PC-3 (cell line): ENCODE measurements at regions not wholly inside any gene's neighbourhood (a gene's known extent, or its start where the extent isn't known, plus 50 kb on each side); places are given as distances from the start of the nearest gene placed in this dataset.

Experiments
- ATAC-seq: fragments of 200-7000 bp; cut with Tn5 transposase; 2 replicates; pipeline ENCODE4 v1.9.1; 2020; ENCODE audit warnings: mild to moderate bottlenecking, moderate library complexity
- BruUV-seq: library from RNA; stranded (reverse); fragments of 400-500 nt; replicated peaks from 2 replicates; lab custom pipeline; 2021; lab: Mats Ljungman, UMichigan
- CTCF ChIA-PET: fragments of 300-600 bp; sonication (Branson Sonifier 250); formaldehyde crosslinking; loops from one replicate; lab custom pipeline; 2022; ENCODE audit warnings: antibody characterized with exemption; lab: Charles Lee
- POLR2A ChIA-PET: fragments of 300-600 bp; sonication (Branson Sonifier 250); formaldehyde crosslinking; loops from one replicate; lab custom pipeline; 2022; ENCODE audit warnings: antibody characterized with exemption; ENCODE audit not compliant: unreplicated experiment; lab: Charles Lee
- DNase-seq: peaks from one replicate; pipeline ENCODE4 v3.0.0-alpha.2; 2015
- H2AFZ ChIP-seq: fragments of 300-600 bp; sonication (generic); 2 replicates; pipeline ENCODE4 v1.6.0; 2016; ENCODE audit warnings: antibody characterized with exemption, low read length
- H3F3A ChIP-seq: fragments of 300-600 bp; sonication (generic); one replicate; pipeline ENCODE4 v1.6.0; 2017; ENCODE audit warnings: antibody characterized with exemption, low read length, control low read depth, mild to moderate bottlenecking; ENCODE audit not compliant: unreplicated experiment
- H3K27ac ChIP-seq: fragments of 300-600 bp; sonication (generic); 2 replicates; pipeline ENCODE4 v1.5.1; 2016; ENCODE audit warnings: mild to moderate bottlenecking, low read length
- H3K27me3 ChIP-seq: fragments of 300-600 bp; sonication (generic); 2 replicates; pipeline ENCODE4 v1.6.1; 2016; ENCODE audit warnings: low read length, mixed read lengths
- H3K36me3 ChIP-seq: fragments of 300-600 bp; sonication (generic); 2 replicates; pipeline ENCODE4 v1.6.1; 2016; ENCODE audit warnings: low read depth, mixed run types, low read length, mixed read lengths
- H3K4me1 ChIP-seq: fragments of 300-600 bp; sonication (generic); 2 replicates; pipeline ENCODE4 v1.5.1; 2016; ENCODE audit warnings: low read length; ENCODE audit not compliant: insufficient read depth
- H3K4me2 ChIP-seq: fragments of 300-600 bp; sonication (generic); 2 replicates; pipeline ENCODE4 v1.6.0; 2016; ENCODE audit warnings: low read length
- H3K4me3 ChIP-seq: fragments of 300-600 bp; sonication (generic); 2 replicates; pipeline ENCODE4 v1.5.1; 2016; ENCODE audit warnings: mild to moderate bottlenecking, low read length, mixed read lengths
- H3K79me2 ChIP-seq: fragments of 300-600 bp; sonication (generic); 2 replicates; pipeline ENCODE4 v1.6.1; 2017; ENCODE audit warnings: low read length, mixed read lengths
- H3K9ac ChIP-seq: fragments of 300-600 bp; sonication (generic); 2 replicates; pipeline ENCODE4 v1.6.0; 2016; ENCODE audit warnings: mild to moderate bottlenecking, low read length
- H3K9me2 ChIP-seq: fragments of 300-600 bp; sonication (generic); replicated peaks from 2 replicates; pipeline ENCODE4 v1.6.1; 2016; ENCODE audit warnings: mixed run types, low read length, mixed read lengths
- H3K9me3 ChIP-seq: fragments of 300-600 bp; sonication (generic); 2 replicates; pipeline ENCODE4 v1.6.1; 2016; ENCODE audit warnings: low read length, mixed read lengths
- H4K20me1 ChIP-seq: fragments of 300-600 bp; sonication (generic); 2 replicates; pipeline ENCODE4 v1.6.1; 2016; ENCODE audit warnings: low read length, mixed read lengths
- EZH2 ChIP-seq: fragments of 300-600 bp; sonication (generic); IDR thresholded peaks from one replicate; pipeline ENCODE4 v1.6.1; 2017; ENCODE audit warnings: antibody characterized with exemption, mild to moderate bottlenecking, low read length; ENCODE audit not compliant: unreplicated experiment
- EZH2phosphoT487 ChIP-seq: fragments of 300-600 bp; sonication (generic); IDR thresholded peaks from 2 replicates; pipeline ENCODE4 v1.6.1; 2018; ENCODE audit warnings: mild to moderate bottlenecking, antibody characterized with exemption, low read length, borderline replicate concordance
- intact Hi-C: fragments of 100-400 bp; cut with micrococcal nuclease; formaldehyde crosslinking; loops from 2 replicates; pipeline ENCODE4 v1.9.0; 2023
- TF ChIP-seq, protein P1 (sequence below): fragments of 300-600 bp; sonication (generic); conservative IDR thresholded peaks from 2 replicates; pipeline ENCODE4 v1.5.1; 2017; ENCODE audit warnings: antibody characterized with exemption, low read depth, mild to moderate bottlenecking, low read length

DNA sequence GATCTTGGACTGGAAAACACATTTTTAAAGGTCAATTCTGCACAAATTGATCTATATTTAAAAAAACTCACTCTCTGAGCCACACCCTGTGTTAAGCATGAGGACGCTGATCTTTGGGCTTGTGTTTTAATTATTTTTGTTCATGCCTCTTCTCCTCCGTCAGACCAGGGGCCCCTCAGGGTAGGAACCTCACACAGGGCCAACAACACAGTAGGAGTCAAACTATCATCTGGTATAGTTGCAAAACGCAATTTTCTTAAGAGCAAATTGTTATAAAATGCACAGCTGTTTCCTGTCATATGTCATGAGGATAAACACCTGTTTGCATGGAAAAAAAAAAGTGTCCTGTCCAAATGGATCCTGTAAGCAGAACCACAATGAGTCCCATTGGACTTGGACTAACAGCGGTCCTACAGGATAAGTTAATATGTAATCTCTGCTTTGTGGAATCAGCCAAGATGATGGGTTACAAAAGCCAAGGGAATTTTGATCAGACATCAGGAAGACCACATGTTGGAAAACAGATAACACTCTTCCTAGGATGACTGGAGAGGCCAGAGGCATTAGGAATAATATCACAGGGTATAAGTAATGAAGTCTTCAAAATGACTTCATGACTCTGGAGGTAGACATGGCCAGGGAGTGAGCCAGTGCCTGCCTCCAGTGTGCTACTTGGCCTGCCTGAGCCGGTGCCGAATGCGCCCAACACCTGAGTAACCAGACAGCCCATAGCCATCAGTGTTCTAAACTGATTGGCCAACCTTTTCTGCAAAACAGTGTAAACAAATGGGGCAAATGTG lies 184.9 kb upstream of the ADCY1 start:
- no TSS peak for BruUV-seq

DNA sequence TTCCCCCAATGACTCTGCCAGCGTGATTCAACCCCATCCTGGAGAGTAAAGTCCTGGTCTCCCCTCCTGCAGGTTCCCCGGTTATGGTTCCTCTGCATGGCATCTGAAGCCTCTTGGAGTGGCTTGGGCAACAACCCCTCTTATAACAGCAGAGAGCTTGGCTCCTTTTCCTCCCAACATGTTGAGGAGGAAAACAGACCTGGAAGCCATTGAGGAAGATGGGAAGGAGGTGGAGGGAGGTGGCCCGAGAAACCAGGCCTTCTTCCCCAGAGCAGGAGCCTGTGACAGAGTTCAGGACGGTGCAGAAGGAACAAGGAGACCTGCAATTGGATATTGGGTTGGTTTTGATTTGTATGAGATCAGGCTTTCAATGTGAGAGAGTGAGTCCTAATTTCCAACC lies 184.0 kb upstream of the ADCY1 start:
- Histone ChIP-seq H3K9me3 (no peaks in the 10 kb centered on the region), H3K4me2 (no peak overlapping the region), H3K9ac (no peak overlapping the region), H3K27me3 (no peaks in the 10 kb centered on the region), H2AFZ (peak overlapping the region; percentile 1; the same call in 1 of the 2 replicates), H3K27ac (no peak overlapping the region), H3K9me2 (no peaks in the 10 kb centered on the region), H3K36me3 (no peaks in the 10 kb centered on the region), H3F3A (no peaks in the 10 kb centered on the region), H3K79me2 (no peaks in the 10 kb centered on the region), H3K4me1 (peaks cover 11% of the 10 kb centered on the region), H3K4me3 (no peak overlapping the region), H4K20me1 (no peaks in the 10 kb centered on the region)
- no TSS peak for BruUV-seq
- DNase-seq (no peak), ATAC-seq (no peak)
- POLR2A ChIA-PET = no interaction called here
- CTCF ChIA-PET = no interaction called here
- intact Hi-C loops = no loop called here
- TF ChIP-seq EZH2phosphoT487 (no peak), EZH2 (no peak)
- TF ChIP-seq, protein P1, sequence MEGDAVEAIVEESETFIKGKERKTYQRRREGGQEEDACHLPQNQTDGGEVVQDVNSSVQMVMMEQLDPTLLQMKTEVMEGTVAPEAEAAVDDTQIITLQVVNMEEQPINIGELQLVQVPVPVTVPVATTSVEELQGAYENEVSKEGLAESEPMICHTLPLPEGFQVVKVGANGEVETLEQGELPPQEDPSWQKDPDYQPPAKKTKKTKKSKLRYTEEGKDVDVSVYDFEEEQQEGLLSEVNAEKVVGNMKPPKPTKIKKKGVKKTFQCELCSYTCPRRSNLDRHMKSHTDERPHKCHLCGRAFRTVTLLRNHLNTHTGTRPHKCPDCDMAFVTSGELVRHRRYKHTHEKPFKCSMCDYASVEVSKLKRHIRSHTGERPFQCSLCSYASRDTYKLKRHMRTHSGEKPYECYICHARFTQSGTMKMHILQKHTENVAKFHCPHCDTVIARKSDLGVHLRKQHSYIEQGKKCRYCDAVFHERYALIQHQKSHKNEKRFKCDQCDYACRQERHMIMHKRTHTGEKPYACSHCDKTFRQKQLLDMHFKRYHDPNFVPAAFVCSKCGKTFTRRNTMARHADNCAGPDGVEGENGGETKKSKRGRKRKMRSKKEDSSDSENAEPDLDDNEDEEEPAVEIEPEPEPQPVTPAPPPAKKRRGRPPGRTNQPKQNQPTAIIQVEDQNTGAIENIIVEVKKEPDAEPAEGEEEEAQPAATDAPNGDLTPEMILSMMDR = no peak

More for the DNA sequence above, 184.9 kb upstream of the ADCY1 start:
- ChIA-PET CTCF (no interaction called here), POLR2A (no interaction called here)
- no peaks in the 10 kb centered on the region for H3K79me2 ChIP-seq
- H3K4me1 ChIP-seq = peaks cover 8% of the 10 kb centered on the region; the same call in 1 of the 2 replicates
- TF ChIP-seq, protein P1 = no peak
- TF ChIP-seq EZH2 = no peak
- no peak for TF ChIP-seq EZH2phosphoT487
- H3K27me3 ChIP-seq = no peaks in the 10 kb centered on the region
- H4K20me1 ChIP-seq = no peaks in the 10 kb centered on the region
- H3K4me2 ChIP-seq = no peak overlapping the region
- no peak overlapping the region for H2AFZ ChIP-seq
- no peak overlapping the region for H3K27ac ChIP-seq
- H3K9me3 ChIP-seq = no peaks in the 10 kb centered on the region
- no peak for DNase-seq
- H3F3A ChIP-seq = no peaks in the 10 kb centered on the region
- ATAC-seq = no peak
- intact Hi-C loops = no loop called here
- H3K4me3 ChIP-seq = no peak overlapping the region
- H3K36me3 ChIP-seq = no peaks in the 10 kb centered on the region
- no peak overlapping the region for H3K9ac ChIP-seq
- H3K9me2 ChIP-seq = no peaks in the 10 kb centered on the region

GRCh38 chr7:45390731-45391130 lies 183.4 kb upstream of the ADCY1 start:
- no peaks in the 10 kb centered on the region for H3K79me2 ChIP-seq
- H3K9ac ChIP-seq = no peak overlapping the region
- ATAC-seq (no peak), DNase-seq (no peak)
- BruUV-seq = no TSS peak
- ChIA-PET CTCF (no interaction called here), POLR2A (no interaction called here)
- H3K9me2 ChIP-seq = no peaks in the 10 kb centered on the region
- H3F3A ChIP-seq = no peaks in the 10 kb centered on the region
- intact Hi-C loops = no loop called here
- no peaks in the 10 kb centered on the region for H4K20me1 ChIP-seq
- H3K9me3 ChIP-seq = no peaks in the 10 kb centered on the region
- no peak overlapping the region for H2AFZ ChIP-seq
- peaks cover 11% of the 10 kb centered on the region for H3K4me1 ChIP-seq
- TF ChIP-seq EZH2phosphoT487 = no peak
- TF ChIP-seq EZH2 = no peak
- no peaks in the 10 kb centered on the region for H3K27me3 ChIP-seq
- H3K4me2 ChIP-seq = no peak overlapping the region
- no peak overlapping the region for H3K4me3 ChIP-seq
- no peaks in the 10 kb centered on the region for H3K36me3 ChIP-seq
- no peak overlapping the region for H3K27ac ChIP-seq
